ENCODE measurements at regions not wholly inside any gene's neighbourhood (a gene's known extent, or its start where the extent isn't known, plus 50 kb on each side); places are given as distances from the start of the nearest gene placed in this dataset.

- TF ChIP-seq CTCF (IDR thresholded peaks at IDR 0.05) = no peak
- no peak for TF ChIP-seq EP300 (IDR thresholded peaks at IDR 0.05)
Measured at GRCh38 chr22:40114411-40114810, 63.3 kb upstream of the TNRC6B start.
